WTC11 (cell line): ENCODE measurements at regions not wholly inside any gene's neighbourhood (a gene's known extent, or its start where the extent isn't known, plus 50 kb on each side); places are given as distances from the start of the nearest gene placed in this dataset.

Experiments
- ATAC-seq: fragments of 200-7000 bp; cut with Tn5 transposase; 2 replicates; pipeline ENCODE4 v1.10.0; 2021; ENCODE audit warnings: mild to moderate bottlenecking, moderate library complexity
- CTCF ChIA-PET: fragments of 300-600 bp; sonication (Branson Sonifier 250); formaldehyde crosslinking; loops from one replicate; lab custom pipeline; 2021; ENCODE audit warnings: antibody characterized with exemption; lab: Charles Lee
- POLR2A ChIA-PET: fragments of 350-600 bp; sonication (Branson Sonifier 250); formaldehyde crosslinking; loops from one replicate; lab custom pipeline; 2021; ENCODE audit warnings: antibody characterized with exemption; lab: Charles Lee
- DNase-seq: peaks from one replicate; pipeline ENCODE4 v3.0.0; 2021; ENCODE audit warnings: low spot score
- H3K27ac Mint-ChIP-seq: 2 replicates; pipeline ENCODE4 v1.8.0; 2021; ENCODE audit warnings: mixed read lengths
- H3K27me3 Mint-ChIP-seq: 2 replicates; pipeline ENCODE4 v1.8.0; 2021; ENCODE audit warnings: low read depth, mild to moderate bottlenecking, moderate library complexity, mixed read lengths
- H3K36me3 Mint-ChIP-seq: 2 replicates; pipeline ENCODE4 v1.8.0; 2021; ENCODE audit warnings: mixed read lengths
- H3K4me1 Mint-ChIP-seq: 2 replicates; pipeline ENCODE4 v1.8.0; 2022; ENCODE audit warnings: mixed read lengths
- H3K4me3 Mint-ChIP-seq: 2 replicates; pipeline ENCODE4 v1.8.0; 2021; ENCODE audit warnings: mild to moderate bottlenecking, moderate library complexity, mixed read lengths
- H3K9me3 Mint-ChIP-seq: 2 replicates; pipeline ENCODE4 v1.8.0; 2021; ENCODE audit warnings: mixed read lengths
- FOXJ3 ChIP-seq: sonication (generic); formaldehyde crosslinking; IDR thresholded peaks from 2 replicates; pipeline ENCODE4 v1.9.0; 2021; ENCODE audit warnings: missing genetic modification reagents, mild to moderate bottlenecking, borderline replicate concordance
- FOXP1 ChIP-seq: sonication (generic); formaldehyde crosslinking; IDR thresholded peaks from 2 replicates; pipeline ENCODE4 v1.8.0; 2022; ENCODE audit warnings: missing genetic modification reagents, mild to moderate bottlenecking, moderate library complexity, borderline replicate concordance
- GABPB1 ChIP-seq: sonication (generic); formaldehyde crosslinking; IDR thresholded peaks from 2 replicates; pipeline ENCODE4 v1.8.1; 2023; ENCODE audit warnings: mild to moderate bottlenecking, missing genetic modification reagents
- GRHL2 ChIP-seq: fragments of 250-450 bp; sonication (Bioruptor Pico); IDR thresholded peaks from 2 replicates; pipeline ENCODE4 v1.8.0; 2022; ENCODE audit warnings: mild to moderate bottlenecking, moderate library complexity; ENCODE audit not compliant: insufficient replicate concordance, severe bottlenecking
- NR2C2 ChIP-seq: sonication (generic); formaldehyde crosslinking; IDR thresholded peaks from 2 replicates; pipeline ENCODE4 v1.8.0; 2022; ENCODE audit warnings: mild to moderate bottlenecking, missing genetic modification reagents
- ZNF671 ChIP-seq: fragments of 250-450 bp; sonication (Bioruptor Pico); IDR thresholded peaks from 2 replicates; pipeline ENCODE4 v1.8.0; 2021; ENCODE audit warnings: mild to moderate bottlenecking
- TF ChIP-seq, protein P1 (sequence below): sonication (generic); formaldehyde crosslinking; IDR thresholded peaks from 2 replicates; pipeline ENCODE4 v1.8.1; 2022; ENCODE audit warnings: mild to moderate bottlenecking, missing genetic modification reagents, moderate library complexity, borderline replicate concordance
- TF ChIP-seq, protein P2 (sequence below): fragments of 250-450 bp; sonication (Bioruptor Pico); IDR thresholded peaks from 2 replicates; pipeline ENCODE4 v2.1.2; 2022; ENCODE audit warnings: mild to moderate bottlenecking, moderate library complexity
- TF ChIP-seq, protein P3 (sequence below): sonication (generic); formaldehyde crosslinking; conservative IDR thresholded peaks from 2 replicates; pipeline ENCODE4 v1.8.1; 2023; ENCODE audit warnings: mild to moderate bottlenecking, low read depth, missing genetic modification reagents, moderate library complexity
- TF ChIP-seq, protein P4 (sequence below): fragments of 250-450 bp; sonication (Bioruptor Pico); IDR thresholded peaks from 2 replicates; pipeline ENCODE4 v1.9.0; 2021; ENCODE audit warnings: mild to moderate bottlenecking
- TF ChIP-seq, protein P5 (sequence below): sonication (generic); formaldehyde crosslinking; IDR thresholded peaks from 2 replicates; pipeline ENCODE4 v1.8.0; 2023; ENCODE audit warnings: missing genetic modification reagents, mild to moderate bottlenecking, borderline replicate concordance

- TF ChIP-seq ZNF671 (CRISPR knock-in tag) (no peak), FOXP1 (no peak), FOXJ3 (CRISPR knock-in tag) (no peak), GRHL2 (no peak), NR2C2 (CRISPR knock-in tag) (no peak)
- TF ChIP-seq, protein P1, sequence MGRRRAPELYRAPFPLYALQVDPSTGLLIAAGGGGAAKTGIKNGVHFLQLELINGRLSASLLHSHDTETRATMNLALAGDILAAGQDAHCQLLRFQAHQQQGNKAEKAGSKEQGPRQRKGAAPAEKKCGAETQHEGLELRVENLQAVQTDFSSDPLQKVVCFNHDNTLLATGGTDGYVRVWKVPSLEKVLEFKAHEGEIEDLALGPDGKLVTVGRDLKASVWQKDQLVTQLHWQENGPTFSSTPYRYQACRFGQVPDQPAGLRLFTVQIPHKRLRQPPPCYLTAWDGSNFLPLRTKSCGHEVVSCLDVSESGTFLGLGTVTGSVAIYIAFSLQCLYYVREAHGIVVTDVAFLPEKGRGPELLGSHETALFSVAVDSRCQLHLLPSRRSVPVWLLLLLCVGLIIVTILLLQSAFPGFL (CRISPR knock-in tag), result no peak
- TF ChIP-seq, protein P2, sequence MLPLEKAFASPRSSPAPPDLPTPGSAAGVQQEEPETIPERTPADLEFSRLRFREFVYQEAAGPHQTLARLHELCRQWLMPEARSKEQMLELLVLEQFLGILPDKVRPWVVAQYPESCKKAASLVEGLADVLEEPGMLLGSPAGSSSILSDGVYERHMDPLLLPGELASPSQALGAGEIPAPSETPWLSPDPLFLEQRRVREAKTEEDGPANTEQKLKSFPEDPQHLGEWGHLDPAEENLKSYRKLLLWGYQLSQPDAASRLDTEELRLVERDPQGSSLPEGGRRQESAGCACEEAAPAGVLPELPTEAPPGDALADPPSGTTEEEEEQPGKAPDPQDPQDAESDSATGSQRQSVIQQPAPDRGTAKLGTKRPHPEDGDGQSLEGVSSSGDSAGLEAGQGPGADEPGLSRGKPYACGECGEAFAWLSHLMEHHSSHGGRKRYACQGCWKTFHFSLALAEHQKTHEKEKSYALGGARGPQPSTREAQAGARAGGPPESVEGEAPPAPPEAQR (CRISPR knock-in tag), result no peak
- TF ChIP-seq, protein P3, sequence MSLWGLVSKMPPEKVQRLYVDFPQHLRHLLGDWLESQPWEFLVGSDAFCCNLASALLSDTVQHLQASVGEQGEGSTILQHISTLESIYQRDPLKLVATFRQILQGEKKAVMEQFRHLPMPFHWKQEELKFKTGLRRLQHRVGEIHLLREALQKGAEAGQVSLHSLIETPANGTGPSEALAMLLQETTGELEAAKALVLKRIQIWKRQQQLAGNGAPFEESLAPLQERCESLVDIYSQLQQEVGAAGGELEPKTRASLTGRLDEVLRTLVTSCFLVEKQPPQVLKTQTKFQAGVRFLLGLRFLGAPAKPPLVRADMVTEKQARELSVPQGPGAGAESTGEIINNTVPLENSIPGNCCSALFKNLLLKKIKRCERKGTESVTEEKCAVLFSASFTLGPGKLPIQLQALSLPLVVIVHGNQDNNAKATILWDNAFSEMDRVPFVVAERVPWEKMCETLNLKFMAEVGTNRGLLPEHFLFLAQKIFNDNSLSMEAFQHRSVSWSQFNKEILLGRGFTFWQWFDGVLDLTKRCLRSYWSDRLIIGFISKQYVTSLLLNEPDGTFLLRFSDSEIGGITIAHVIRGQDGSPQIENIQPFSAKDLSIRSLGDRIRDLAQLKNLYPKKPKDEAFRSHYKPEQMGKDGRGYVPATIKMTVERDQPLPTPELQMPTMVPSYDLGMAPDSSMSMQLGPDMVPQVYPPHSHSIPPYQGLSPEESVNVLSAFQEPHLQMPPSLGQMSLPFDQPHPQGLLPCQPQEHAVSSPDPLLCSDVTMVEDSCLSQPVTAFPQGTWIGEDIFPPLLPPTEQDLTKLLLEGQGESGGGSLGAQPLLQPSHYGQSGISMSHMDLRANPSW (CRISPR knock-in tag), result no peak
Observed at GRCh38 chr4:4779054-4779453, 80.4 kb upstream of the MSX1 start (continued).

GRCh38 chr4:4778554-4778953, 80.9 kb upstream of the MSX1 start:
- Mint-ChIP-seq H3K9me3 (no peaks in the 10 kb centered on the region), H3K4me3 (no peak overlapping the region), H3K36me3 (no peaks in the 10 kb centered on the region), H3K27me3 (peaks cover 9% of the 10 kb centered on the region), H3K27ac (no peak overlapping the region), H3K4me1 (0 out of 2 replicates have a peak, but pooled peaks cover 4% of the 10 kb centered on the region)
- CTCF ChIA-PET, result interaction anchor here (0.9 to 1.4 kb wide), 3 partner anchors 17 to 351 kb away, joined by 3 to 5 read pairs (median 4); no protein-coding TSS in a partner anchor
- ATAC-seq, result no peak
- TF ChIP-seq GABPB1 (CRISPR knock-in tag), result peak; percentile 50; the same call in 1 of the 2 replicates
- TF ChIP-seq, protein P4, sequence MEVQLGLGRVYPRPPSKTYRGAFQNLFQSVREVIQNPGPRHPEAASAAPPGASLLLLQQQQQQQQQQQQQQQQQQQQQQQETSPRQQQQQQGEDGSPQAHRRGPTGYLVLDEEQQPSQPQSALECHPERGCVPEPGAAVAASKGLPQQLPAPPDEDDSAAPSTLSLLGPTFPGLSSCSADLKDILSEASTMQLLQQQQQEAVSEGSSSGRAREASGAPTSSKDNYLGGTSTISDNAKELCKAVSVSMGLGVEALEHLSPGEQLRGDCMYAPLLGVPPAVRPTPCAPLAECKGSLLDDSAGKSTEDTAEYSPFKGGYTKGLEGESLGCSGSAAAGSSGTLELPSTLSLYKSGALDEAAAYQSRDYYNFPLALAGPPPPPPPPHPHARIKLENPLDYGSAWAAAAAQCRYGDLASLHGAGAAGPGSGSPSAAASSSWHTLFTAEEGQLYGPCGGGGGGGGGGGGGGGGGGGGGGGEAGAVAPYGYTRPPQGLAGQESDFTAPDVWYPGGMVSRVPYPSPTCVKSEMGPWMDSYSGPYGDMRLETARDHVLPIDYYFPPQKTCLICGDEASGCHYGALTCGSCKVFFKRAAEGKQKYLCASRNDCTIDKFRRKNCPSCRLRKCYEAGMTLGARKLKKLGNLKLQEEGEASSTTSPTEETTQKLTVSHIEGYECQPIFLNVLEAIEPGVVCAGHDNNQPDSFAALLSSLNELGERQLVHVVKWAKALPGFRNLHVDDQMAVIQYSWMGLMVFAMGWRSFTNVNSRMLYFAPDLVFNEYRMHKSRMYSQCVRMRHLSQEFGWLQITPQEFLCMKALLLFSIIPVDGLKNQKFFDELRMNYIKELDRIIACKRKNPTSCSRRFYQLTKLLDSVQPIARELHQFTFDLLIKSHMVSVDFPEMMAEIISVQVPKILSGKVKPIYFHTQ, result no peak
- DNase-seq, result no peak
- POLR2A ChIA-PET, result no interaction called here

DNA sequence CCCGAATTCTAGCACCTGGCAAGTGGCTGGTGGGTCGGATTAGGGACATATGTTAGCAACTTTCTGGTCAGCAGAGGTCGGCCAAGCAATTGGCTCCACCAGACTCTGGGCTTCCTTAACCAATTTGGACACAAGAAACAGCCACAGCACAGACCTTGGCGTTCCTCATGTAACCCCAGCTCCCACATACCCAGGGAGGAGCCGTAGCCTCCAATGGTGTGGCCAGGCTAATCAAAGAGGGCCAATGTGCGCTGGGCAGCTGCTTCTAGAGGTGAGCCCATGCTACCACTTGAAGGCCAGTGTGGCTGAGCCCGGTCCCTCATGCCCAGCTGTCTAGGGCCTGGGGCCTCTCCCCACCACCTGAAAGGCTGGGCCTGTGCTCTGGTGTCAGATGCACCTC, 82.5 kb upstream of the MSX1 start:
- TF ChIP-seq, protein P5, sequence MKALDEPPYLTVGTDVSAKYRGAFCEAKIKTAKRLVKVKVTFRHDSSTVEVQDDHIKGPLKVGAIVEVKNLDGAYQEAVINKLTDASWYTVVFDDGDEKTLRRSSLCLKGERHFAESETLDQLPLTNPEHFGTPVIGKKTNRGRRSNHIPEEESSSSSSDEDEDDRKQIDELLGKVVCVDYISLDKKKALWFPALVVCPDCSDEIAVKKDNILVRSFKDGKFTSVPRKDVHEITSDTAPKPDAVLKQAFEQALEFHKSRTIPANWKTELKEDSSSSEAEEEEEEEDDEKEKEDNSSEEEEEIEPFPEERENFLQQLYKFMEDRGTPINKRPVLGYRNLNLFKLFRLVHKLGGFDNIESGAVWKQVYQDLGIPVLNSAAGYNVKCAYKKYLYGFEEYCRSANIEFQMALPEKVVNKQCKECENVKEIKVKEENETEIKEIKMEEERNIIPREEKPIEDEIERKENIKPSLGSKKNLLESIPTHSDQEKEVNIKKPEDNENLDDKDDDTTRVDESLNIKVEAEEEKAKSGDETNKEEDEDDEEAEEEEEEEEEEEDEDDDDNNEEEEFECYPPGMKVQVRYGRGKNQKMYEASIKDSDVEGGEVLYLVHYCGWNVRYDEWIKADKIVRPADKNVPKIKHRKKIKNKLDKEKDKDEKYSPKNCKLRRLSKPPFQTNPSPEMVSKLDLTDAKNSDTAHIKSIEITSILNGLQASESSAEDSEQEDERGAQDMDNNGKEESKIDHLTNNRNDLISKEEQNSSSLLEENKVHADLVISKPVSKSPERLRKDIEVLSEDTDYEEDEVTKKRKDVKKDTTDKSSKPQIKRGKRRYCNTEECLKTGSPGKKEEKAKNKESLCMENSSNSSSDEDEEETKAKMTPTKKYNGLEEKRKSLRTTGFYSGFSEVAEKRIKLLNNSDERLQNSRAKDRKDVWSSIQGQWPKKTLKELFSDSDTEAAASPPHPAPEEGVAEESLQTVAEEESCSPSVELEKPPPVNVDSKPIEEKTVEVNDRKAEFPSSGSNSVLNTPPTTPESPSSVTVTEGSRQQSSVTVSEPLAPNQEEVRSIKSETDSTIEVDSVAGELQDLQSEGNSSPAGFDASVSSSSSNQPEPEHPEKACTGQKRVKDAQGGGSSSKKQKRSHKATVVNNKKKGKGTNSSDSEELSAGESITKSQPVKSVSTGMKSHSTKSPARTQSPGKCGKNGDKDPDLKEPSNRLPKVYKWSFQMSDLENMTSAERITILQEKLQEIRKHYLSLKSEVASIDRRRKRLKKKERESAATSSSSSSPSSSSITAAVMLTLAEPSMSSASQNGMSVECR (CRISPR knock-in tag), result no peak
- H3K27me3 Mint-ChIP-seq, result peaks cover 9% of the 10 kb centered on the region
- POLR2A ChIA-PET, result no interaction called here

More for the DNA sequence above, 82.5 kb upstream of the MSX1 start:
- H3K4me1 Mint-ChIP-seq, result no peaks in the 10 kb centered on the region
- no peaks in the 10 kb centered on the region for H3K36me3 Mint-ChIP-seq
- H3K27ac Mint-ChIP-seq, result no peak overlapping the region
- H3K9me3 Mint-ChIP-seq, result no peaks in the 10 kb centered on the region
- no peak for ATAC-seq
- CTCF ChIA-PET, result interaction anchor here (1.2 to 3.1 kb wide), 2 partner anchors 15 to 90 kb away, joined by 3 to 23 read pairs; no protein-coding TSS in a partner anchor
- no peak for DNase-seq
- H3K4me3 Mint-ChIP-seq, result no peak overlapping the region
